GM18519 (cell line): ENCODE measurements at regions not wholly inside any gene's neighbourhood (a gene's known extent, or its start where the extent isn't known, plus 50 kb on each side); places are given as distances from the start of the nearest gene placed in this dataset.

Experiments
- ATAC-seq: cut with Tn5 transposase; IDR thresholded peaks from one replicate; pipeline ENCODE4 v1.9.1; 2021; ENCODE audit warnings: mild to moderate bottlenecking, moderate library complexity; ENCODE audit not compliant: unreplicated experiment, low FRiP score

- ATAC-seq = no peak
Measured at GRCh38 chr2:733001-733400, 55.8 kb upstream of the TMEM18 start.

- no peak for ATAC-seq
Measured at GRCh38 chr2:731711-732110, 54.5 kb upstream of the TMEM18 start.

- ATAC-seq = no peak
Measured at GRCh38 chr2:729376-729861, 52.2 kb upstream of the TMEM18 start.

GRCh38 chr2:728165-728564 lies 51.0 kb upstream of the TMEM18 start:
- ATAC-seq = no peak

GRCh38 chr2:727071-727470 lies 49.9 kb upstream of the TMEM18 start:
- peak; percentile 77 for ATAC-seq
